GM18907 (cell line): ENCODE measurements at regions not wholly inside any gene's neighbourhood (a gene's known extent, or its start where the extent isn't known, plus 50 kb on each side); places are given as distances from the start of the nearest gene placed in this dataset.
"Not testable (repeated sequence)": the region's sequence is repeated elsewhere in the genome, so short reads cannot be mapped to it uniquely, and the experiment has no call there.

Experiments used
- ATAC-seq: cut with Tn5 transposase; IDR thresholded peaks from one replicate; pipeline ENCODE4 v1.9.1; 2021; ENCODE audit warnings: mild to moderate bottlenecking, moderate library complexity; ENCODE audit not compliant: unreplicated experiment

DNA sequence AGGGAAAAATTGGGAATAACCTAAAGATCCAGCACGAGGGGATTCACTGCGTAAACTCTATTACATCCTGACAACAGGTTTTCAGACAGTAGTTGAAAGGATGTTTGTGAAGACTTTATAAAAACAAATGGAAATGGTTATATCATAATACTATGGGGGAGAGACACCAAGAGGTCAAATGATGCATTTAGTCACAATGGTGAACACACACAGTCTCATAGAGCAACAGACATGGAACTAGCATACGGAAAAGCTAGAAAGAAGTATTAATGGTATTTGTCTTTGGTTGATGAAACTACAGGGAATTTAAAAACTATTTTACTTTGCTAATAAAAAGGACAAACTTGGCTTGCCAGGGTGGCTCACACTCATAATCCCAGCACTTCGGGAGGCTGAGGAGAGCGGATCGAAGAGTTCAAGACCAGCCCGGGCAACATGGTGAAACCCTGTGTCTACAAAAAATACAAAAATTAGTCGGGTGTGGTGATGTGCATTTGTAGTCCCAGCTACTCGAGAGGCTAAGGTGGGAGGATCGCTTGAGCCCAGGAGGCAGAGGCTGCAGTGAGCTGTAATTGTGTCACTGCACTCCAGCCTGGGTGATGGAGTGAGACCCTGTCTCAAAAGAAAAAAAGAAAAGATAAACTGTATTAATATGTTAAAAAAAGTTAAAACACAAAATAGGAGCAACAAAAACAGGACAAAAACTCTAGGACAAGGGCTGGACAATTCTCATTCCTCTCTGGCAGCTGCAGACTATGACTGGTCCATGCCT is 94.8 kb downstream of the MYCN start:
- no peak for ATAC-seq

DNA sequence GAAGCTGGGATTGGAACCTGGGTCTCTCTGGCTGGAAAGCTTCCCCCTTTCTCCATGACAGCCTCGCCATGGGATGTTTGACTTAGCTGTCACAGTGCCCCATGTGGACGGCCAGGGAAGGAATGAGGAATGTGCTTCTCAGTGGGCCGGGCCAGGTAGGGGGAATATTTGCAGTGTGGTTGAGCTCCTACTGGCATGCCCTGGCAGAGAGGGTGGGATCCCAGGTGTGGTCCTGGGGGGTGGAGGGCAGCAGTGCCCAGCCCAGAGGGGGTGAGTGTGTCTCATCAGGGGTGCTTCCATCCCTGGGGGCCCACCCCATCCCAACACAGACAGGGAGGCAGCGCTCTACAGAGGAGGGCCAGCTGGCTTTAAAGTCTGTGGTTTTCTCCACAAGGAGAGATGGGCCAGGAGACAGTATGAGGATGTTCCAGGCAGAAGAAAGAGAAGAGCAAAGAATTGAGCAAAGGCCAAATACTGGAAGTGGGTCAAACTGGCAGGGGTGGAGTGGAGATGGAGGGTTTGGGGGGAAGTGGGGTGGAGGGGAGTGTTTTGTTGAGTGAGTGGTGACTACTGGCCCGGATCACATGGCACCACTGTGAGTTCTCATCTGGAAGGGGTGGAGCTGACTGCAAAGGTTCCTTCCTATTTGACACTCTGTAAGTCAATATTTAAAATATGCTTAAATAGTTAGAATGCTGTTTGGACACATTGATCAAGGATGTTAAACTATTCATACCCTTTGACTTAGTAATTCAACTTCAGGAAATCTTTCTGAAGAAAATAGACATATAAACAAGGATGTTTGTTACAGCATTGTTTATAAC is 94.0 kb downstream of the MYCN start:
- ATAC-seq: no peak

DNA sequence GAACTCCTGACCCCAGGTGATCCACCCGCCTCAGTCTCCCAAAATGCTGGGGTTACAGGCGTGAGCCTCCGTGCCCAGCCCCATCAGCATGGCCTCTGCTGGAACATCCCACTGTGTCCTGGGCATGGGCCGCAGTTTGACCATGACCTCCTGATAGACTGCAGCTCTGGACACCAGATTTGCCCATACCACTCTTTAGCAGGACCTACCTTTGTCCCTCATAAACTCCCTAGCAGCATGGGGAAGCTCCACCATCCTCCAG is 92.6 kb downstream of the MYCN start:
- ATAC-seq: no peak

GRCh38 chr2:16032282-16033031 is 92.1 kb downstream of the MYCN start:
- no peak for ATAC-seq

GRCh38 chr2:16031848-16032159 is 91.5 kb downstream of the MYCN start:
- no peak for ATAC-seq

DNA sequence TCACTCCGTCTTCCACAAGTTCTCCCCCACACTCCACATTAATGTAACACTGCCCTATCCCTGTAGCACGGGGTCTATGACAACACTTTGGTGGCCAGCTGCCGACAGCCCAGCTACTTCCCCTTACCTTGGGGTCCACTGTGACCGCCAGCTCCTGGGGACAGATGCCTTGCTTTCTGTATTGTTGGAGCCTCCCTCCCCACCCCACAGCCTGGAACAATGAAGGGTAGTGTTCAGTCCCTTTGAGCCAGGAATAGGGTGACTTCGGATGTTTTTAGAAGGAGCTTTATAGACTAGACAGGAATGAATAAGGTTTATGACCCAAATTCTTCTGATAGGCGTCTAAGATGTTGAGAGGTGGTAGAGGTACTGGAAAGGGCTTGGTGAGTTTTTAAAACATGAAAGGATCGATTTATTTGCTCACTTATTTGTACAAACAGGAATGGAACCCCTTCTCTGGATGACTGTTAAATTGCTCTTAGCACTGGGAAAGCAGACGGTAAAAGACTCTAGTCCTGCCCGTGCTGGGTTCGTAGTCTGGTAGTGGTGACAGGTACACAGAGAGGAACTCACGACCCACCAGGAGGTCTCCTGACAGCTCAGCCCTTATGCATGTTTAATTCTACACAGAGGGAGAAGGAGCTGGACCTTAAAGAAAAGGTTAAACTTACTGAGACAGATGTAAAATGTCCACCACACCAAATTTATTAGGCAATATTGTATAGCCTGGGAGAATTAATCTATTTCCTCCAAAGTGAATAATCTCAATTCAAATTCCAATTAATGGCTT is 90.9 kb downstream of the MYCN start:
- no peak for ATAC-seq

DNA sequence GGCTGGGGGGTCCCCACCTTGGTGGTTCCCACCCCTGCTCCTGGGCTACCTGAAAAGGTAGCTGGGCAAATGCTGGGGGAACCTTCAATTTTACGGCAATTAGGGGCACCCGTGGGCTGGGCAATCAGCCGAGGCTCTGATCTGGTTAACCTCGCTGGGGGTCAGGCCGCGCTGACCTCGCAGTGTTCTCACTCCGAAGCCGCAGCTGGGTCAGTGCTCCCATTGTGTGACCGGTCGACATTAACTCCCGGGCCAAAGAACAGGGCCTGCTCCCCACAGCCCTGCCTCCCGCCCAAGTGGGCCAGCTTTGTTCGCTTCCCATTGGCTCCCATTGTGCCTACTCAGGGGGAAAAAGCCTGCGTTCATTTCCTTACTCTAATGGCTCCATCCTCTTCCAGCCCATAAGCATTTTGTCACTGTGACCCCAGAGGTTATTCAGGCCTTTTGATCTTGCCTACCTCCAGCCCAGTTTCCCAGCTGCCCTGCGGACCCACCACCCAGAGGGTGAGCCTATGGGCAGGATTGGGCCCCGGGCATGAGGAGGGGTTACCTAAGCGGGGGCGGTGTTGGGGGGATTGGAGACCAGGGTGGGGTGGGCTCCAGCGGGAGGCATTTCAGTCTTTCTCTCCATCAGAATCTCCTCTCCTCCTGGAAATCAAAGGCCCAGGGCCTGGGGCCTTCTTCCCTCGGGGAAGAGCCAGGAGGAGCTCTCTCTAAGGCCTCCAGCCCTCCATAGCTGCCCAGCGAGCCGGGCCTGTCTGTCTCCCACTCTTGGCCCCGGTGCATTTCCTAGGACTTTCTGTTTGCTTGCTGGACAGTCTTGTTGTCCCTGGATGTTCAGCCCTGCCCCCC is 90.1 kb downstream of the MYCN start:
- ATAC-seq: no peak

- no peak for ATAC-seq
Measured at GRCh38 chr2:16028644-16029043, 88.3 kb downstream of the MYCN start.

- no peak for ATAC-seq
Measured at GRCh38 chr2:16026816-16027501, 86.6 kb downstream of the MYCN start.

- no peak for ATAC-seq
Measured at GRCh38 chr2:16025876-16026640, 85.7 kb downstream of the MYCN start.

DNA sequence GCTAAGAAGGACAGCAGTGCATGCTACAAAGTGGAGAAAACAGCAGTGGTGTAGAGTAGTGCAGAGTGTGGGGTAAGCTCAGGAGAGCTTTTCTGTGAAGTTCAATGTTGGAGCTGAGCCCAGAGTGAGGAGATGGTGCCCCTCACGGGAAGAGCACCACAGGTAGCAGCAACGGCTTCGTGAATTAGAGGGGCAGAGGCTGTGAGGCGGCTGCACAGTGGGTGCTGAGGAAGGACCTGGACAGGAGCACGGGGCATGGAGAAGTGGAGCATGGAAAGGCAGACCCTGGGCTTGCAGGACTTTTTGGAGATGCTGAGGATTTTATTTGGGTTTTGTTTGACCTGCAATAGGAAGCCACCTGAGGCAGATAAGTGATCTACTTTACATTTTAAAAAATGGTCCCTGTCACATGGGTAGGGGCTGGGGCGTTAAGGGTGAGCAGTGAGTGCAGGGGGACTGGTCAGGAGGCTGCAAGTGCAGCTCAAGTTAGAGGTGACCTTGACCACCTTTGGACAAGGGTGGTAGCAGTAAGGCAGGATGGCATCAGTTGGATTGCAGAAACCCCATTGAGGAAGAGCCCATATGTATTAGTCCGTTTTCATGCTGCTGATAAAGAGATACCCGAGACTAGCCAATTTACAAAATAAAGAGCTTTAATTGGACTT is 85.0 kb downstream of the MYCN start:
- ATAC-seq: no peak

- not testable (repeated sequence) for ATAC-seq
Measured at GRCh38 chr2:16024628-16025027, 84.3 kb downstream of the MYCN start.

DNA sequence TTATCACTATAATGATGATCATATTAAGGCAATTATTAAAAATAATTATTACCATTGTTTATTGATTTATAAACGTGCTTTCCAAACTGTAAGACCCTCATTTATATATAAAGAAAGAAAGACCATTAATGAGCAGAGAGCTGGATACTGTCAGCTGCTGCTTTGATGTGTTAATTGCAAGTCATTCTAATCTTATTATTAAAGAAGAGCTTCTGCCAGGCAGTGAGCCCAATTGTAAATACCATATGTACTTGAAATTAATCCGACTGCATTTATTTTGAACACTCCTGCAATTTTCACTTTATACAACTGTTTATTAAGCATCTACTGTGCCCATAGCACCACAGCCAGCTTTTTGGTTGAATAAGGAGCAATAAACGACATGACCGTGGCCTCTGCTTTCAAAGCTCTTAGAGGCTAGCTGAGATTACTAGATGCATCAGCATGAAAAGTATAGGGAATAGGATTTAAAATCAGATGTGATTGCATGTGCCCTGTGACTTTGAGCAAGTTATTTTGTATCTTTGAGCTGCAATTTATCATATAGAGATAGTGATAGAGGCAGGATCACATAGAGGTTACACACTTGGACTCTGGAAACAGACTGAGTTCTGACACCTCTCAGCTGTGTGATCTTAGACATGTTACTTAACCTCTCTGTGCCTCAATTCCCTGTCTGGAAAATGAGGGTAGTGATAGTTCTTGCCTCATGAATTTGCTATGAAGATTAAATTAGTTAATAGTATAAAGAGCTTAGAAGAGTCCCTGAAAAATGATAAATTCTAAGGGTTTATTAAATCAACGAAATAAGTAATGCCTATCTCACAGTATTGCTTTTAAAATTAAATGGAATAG is 83.4 kb downstream of the MYCN start:
- ATAC-seq: no peak

- ATAC-seq: no peak
Measured at GRCh38 chr2:16022548-16023240, 82.3 kb downstream of the MYCN start.

DNA sequence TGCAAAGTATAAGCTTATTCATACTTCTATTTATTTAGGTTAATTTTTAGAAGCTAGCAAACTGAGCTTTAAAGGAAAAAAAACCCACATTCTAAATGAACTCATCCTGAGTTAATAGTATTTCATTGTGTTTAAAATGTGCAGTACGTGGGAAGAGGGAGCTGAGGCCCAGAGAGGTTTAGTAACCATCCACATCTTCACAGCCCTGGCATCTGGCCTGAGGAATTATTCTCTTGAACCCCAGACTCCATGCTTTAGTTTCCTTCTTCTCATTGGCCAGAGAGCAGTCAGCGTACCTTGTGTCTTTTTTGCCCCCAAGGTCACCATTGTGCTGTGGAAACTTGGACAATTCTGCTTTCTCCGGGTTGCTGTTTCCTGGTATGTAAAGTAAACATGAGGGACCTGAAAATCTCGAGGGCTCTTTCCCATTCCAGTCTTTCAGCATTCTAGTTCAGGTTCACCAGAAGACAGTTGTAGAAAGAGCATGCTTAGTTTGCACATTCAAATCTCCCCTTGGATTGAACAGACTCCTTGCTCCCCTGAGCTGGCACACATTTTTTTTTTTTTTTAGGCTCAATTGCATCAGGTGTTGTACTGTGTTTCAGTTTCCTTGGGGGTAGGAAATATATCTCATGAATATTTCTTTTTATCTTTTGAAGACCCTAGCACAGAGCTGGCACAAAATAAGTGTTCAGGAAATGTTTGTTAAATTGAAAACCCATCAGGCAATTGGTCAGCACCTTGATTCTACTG is 81.4 kb downstream of the MYCN start:
- no peak for ATAC-seq

GRCh38 chr2:16020389-16021008 is 80.1 kb downstream of the MYCN start:
- ATAC-seq: no peak
